HG03108 (cell line): ENCODE measurements at regions not wholly inside any gene's neighbourhood (a gene's known extent, or its start where the extent isn't known, plus 50 kb on each side); places are given as distances from the start of the nearest gene placed in this dataset.

Experiments used
- ATAC-seq: cut with Tn5 transposase; IDR thresholded peaks from one replicate; pipeline ENCODE4 v1.9.1; 2021; ENCODE audit warnings: moderate library complexity; ENCODE audit not compliant: unreplicated experiment

DNA sequence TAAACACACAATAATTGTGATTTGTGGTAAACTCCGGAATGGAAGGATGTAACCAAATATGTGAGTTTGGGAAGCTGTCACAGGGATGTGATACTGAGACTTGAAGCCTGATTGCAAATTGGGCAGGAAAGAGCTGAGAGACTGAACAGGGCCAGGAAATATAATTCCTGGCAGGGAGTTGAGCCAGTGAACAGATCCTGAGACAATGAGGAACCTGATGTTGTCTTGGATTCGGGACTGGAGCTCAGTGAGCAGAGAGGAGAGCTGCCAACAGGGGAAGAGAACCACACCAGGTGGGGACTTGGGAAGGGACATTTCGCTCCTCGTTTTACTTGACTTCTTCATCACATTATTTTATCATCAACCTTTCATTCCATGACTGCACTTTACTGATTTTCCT, 386.0 kb downstream of the TLL1 start:
- no peak for ATAC-seq

DNA sequence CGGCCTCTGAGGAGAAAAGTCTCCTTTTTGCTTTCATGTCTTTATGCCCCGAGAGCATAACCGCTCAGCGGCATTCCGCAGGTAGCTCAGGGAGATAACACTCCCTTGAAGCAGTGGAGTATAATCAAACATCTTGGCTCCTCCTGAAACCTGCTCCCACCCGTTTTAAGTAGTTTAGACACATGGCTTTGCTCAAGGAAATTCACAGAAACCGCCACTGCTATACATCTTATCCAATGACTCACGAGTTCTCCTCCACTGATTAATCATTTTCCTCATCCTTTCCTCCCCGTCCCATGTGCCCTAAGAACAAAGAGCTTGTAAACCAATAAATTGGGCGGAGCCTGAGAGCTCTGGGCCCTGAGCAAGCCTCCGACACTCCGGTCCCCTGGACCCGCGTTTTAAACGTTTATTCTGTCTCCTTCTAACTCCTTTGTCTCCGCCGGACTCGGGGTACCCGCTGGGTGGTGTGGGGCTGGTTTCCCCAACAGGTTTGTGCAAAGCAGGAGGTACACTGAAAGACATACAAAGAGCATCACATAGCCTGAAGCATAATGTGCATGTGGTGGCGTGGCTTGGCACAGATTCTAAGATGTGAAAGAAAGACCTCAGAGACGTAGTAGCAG, 401.2 kb downstream of the TLL1 start:
- no peak for ATAC-seq

DNA sequence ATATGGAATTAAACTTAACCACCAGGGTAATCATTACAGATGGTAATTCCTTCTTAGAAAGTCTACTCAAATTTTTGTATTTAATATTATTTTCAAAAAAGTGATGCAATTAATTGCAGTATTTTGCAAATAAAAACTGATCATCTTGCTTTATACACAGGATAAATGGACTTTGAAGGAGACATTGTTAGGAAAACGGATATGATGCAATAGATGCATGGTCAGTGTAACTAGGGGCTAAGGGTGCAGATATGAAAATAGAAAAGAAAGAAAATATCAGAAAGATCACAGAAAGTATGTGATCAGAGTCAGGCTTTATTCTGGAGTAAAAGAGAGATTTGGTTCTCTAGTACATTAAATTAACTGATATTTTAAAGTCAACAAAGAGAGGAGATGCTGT, 401.7 kb downstream of the TLL1 start:
- no peak for ATAC-seq

DNA sequence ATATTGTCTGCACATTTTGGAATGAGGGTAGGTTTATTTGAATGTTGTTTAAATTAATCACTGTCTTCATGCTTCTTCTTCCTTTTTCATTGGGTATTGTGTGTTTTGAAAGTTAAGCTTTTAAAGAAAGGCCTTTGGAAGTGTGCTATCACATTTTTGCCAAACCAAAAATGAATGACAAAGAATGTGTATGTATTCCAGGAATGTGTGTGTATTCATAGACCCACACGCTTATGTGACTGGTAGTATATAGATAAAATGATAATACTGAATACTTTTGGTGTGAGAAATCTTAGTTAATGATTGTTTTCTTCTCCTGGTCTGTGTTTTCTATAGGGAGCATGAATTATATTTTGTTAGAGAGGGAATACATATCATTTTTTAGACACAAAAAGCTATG, 404.4 kb downstream of the TLL1 start:
- no peak for ATAC-seq

GRCh38 chr4:166277853-166278252, 404.8 kb downstream of the TLL1 start:
- no peak for ATAC-seq

- ATAC-seq, result no peak
Observed at GRCh38 chr4:166279261-166279660, 406.2 kb downstream of the TLL1 start.

DNA sequence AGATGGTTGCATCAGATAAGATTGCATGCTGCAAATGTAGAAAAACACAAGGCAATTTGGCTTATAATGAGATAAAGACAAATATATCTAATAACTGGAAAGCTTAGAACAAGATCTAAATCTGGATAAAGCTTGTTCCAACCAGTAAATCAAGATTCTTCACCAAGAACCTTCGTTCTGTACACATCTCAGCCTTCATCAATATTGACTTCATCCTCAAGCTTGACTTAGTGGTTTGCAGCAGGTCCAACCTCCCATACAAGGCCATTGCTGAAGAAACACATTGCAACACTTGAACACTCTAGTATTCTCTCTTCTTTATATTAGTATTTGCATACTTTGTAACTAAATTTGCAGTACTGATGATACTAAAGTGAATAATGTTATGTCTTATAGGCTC, 407.6 kb downstream of the TLL1 start:
- ATAC-seq, result no peak

GRCh38 chr4:166282081-166282770, 409.2 kb downstream of the TLL1 start:
- ATAC-seq, result no peak

DNA sequence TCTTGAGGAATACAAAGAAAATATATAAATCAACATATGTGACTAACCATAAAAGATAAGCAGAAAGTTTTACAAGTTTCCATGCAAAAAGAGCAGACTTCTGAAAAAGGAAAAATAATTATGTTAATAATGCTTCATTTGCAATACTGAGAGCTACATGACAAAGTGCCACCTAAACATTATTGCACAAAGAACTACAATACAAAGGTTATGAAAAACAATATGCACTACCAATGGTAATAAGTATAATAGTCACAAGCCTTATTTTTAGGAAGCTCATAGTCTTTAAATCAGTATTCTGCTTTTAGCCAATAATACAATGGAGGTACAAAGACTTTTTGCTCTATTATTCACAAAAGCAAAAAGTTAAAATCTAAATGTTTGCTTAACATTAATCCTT, 411.2 kb downstream of the TLL1 start:
- ATAC-seq, result no peak

GRCh38 chr4:166290426-166290825, 417.4 kb downstream of the TLL1 start:
- ATAC-seq, result no peak

DNA sequence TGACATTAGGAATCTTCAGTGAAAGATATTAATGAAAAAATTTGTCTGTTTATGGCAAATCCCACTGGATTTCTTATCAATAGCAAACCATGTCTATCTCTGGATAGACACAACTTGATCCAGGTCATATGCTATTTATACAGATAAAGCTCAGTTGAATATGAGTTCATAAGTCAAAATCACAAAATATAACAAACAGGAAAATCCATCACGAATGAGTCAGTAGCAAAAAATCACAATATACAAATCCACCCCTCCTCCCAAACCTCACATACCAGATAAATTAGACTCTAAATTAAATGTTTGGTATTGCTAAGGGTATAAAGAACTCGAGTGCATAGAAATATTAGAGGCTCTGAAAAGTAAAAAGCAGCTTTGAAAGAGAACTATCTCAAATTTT, 420.5 kb downstream of the TLL1 start:
- ATAC-seq, result no peak

DNA sequence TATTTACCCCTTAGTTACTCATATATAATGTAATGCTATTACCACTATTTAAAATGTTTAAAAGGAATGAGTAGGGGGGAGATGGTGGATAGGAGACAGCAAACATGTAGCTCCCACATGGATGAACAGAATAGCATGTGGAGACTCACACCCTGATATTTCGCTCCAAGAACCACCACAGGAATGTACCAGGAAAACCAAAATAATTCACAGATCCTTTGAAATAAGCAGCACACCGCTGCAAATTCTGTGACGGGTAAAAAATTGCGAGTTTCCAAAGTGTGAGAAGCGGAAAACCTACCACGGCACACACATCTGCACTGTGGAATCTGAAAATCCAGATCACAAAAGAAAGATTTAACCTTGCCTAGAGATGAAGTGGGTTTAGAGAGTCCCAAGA, 428.2 kb downstream of the TLL1 start:
- ATAC-seq, result no peak

DNA sequence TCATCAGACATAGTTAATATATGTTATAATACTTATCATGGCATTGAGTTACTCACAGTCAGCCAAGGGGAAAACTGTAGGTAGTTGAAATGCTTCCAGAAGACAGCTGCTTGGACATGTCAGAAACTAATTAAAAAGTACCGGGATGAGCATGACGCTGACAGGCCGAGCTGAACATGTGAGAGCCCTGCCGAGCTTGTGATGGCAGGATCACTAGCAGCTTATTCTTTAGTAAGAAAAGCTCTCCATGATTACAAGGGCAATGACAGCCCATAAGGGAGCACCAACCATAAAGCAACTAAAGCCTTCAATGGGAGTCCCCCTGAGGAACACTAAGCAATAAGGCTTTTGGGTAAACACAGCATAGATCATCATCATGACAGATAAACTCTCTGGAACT, 435.6 kb downstream of the TLL1 start:
- ATAC-seq, result no peak

- ATAC-seq, result no peak
Observed at GRCh38 chr4:166309286-166309685, 436.2 kb downstream of the TLL1 start.

DNA sequence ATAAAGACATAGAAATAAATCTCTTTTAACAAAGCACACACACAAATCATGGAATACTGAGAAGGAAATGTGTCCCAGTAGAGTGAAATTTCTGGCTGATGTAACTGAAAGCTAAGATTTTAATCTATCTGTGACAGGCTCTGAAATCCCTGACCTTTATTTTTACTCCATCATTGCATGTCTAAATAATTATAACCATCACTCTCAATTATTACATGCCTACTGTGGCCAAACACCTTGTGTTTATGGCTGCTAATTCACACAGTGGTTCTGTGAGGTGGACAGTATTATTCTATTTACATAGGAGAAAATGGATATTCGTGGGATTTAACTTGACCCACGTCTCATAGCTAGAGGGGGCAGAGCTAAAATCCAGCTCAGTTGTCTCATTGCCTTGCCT, 438.1 kb downstream of the TLL1 start:
- no peak for ATAC-seq

DNA sequence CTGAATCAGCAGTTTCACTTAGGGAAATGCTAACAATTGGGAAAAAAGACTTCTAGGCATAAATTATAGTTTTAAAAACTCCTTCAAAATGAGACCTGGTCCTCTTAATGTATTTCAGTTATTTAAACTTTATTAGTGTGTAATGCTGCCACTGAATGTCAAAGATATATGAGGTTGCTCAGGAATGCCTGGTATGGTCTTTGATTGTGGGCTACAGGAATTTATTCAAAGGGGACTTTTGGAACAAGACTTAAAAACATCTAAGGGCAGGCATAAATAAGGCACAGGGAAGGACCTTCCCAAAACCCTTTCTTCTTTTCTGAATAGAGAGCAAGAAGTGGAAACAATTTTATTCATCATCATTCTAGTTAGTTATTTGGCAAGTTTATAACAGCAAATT, 439.1 kb downstream of the TLL1 start:
- ATAC-seq, result no peak

DNA sequence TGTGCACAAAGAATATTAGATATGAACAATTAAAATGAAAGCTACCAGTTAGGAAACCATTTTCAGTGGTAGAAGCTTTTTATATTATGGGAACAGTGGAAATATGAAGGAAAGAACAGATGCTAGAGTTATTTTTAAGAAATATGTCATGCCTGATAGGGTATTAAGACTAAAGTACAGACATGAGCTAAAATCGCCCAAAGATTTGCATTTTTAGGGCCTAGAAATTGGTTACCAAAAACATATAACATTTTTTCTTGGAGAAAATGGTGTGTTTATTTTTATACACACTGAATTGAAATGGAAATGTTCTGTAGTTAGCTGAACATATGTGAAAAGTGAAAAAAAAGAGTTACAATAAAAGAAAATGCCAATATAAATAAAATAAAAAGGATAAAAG, 441.9 kb downstream of the TLL1 start:
- ATAC-seq, result no peak

DNA sequence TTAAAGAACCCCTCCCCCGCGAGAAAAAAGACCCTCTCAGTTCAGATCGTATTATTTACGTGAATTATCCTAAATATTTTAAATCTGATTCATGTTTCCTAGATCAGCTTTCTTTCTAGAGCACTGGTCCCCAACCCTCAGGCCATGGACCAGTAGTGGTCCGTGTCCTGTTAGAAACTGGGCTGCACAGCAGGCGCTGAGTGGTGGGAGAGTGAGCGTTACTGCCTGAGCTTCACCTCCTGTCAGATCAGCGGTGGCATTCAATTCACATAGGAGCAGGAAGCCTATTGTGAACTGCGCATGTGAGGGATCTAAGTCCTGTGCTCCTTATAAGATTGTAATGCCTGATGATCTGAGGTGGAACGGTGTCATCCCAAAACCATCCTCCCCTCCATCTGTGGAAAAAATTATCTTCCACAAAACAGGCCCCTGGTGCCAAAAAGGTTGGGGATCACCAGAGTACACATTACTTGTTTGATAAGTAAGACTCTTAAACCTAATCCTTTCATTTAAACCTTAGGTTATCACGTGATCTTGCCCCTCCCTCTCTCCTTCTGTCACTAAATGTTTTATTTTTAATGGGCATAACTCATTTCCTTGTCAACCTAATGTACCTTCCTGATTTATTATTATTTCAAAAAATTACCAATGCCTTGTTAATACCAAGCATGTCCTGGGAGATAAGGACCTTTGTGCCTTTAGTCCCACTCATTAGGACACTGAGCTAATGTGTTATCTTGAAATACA, 442.9 kb downstream of the TLL1 start:
- no peak for ATAC-seq

DNA sequence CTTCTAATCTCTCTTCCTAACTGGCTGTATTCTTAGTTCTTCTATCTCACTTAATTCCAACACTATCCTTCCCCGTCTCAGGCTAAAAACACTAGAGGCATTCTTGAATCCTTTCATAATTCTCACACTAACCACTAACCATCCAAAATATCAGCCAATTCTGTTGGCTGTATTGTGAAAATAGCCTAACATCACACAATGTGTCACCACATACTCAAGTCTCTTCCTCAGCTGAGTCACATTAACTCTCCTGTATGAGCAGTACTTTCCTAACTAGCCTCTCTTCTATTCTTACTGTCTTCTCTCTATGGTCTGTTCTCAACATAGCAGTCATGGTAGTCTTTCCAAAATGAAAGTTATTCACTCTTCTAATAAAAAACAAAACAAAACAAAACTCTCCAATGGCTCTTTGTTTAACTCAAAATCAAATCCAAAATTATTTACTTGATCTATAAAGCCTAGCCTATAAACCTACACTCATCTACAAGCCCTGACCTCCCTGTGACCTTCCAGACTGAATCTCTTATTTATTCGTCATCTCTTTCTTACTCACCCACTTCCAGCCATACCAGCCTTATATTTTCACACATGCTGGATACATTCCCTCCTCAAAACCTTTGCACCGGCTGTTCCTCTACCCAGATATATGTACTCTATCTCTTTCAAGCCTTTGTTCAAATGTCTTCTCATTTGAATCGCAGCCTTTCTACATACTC, 445.9 kb downstream of the TLL1 start:
- no peak for ATAC-seq

- ATAC-seq, result no peak
Observed at GRCh38 chr4:166323250-166323649, 450.2 kb downstream of the TLL1 start.

GRCh38 chr4:166324321-166324720, 451.3 kb downstream of the TLL1 start:
- ATAC-seq, result no peak
